AG09309 (cell line): ENCODE measurements at regions not wholly inside any gene's neighbourhood (a gene's known extent, or its start where the extent isn't known, plus 50 kb on each side); places are given as distances from the start of the nearest gene placed in this dataset.

ENCODE experiments used
- DNase-seq: peaks from one replicate; pipeline ENCODE4 v3.0.0-alpha.2; 2010; ENCODE audit warnings: low read depth
- H3K4me3 ChIP-seq: 2 replicates; pipeline ENCODE4 v1.5.1; 2011; ENCODE audit warnings: mild to moderate bottlenecking, low read depth, low read length, moderate library complexity; ENCODE audit not compliant: control insufficient read depth
- CTCF ChIP-seq: IDR thresholded peaks from 2 replicates; pipeline ENCODE4 v1.5.1; 2011; ENCODE audit warnings: mild to moderate bottlenecking, low read depth, low read length, inconsistent platforms; ENCODE audit not compliant: insufficient read depth, control insufficient read depth; ENCODE audit errors: missing control alignments

GRCh38 chr1:13970631-13971247, 270.8 kb downstream of the PRDM2 start:
- no peak for DNase-seq
- TF ChIP-seq CTCF = no peak
- no peak overlapping the region for H3K4me3 ChIP-seq

GRCh38 chr1:13976485-13976884, 276.5 kb downstream of the PRDM2 start:
- no peak for DNase-seq
- no peak overlapping the region for H3K4me3 ChIP-seq
- TF ChIP-seq CTCF = no peak

- no peak for DNase-seq
- TF ChIP-seq CTCF = no peak
- H3K4me3 ChIP-seq = no peak overlapping the region
These were observed 281.2 kb downstream of the PRDM2 start for GRCh38 chr1:13981142-13981541.

- no peak for DNase-seq
- no peak for TF ChIP-seq CTCF
- no peak overlapping the region for H3K4me3 ChIP-seq
These were observed 283.4 kb downstream of the PRDM2 start for GRCh38 chr1:13983393-13983792.

GRCh38 chr1:13990939-13991338, 291.0 kb downstream of the PRDM2 start:
- TF ChIP-seq CTCF = no peak
- H3K4me3 ChIP-seq = no peak overlapping the region
- no peak for DNase-seq

GRCh38 chr1:13992489-13993285, 292.7 kb downstream of the PRDM2 start:
- no peak for DNase-seq
- TF ChIP-seq CTCF = no peak
- no peak overlapping the region for H3K4me3 ChIP-seq
